HepG2 (cell line): ENCODE measurements at regions not wholly inside any gene's neighbourhood (a gene's known extent, or its start where the extent isn't known, plus 50 kb on each side); places are given as distances from the start of the nearest gene placed in this dataset.

Experiments used
- ATAC-seq: fragments of 200-7000 bp; cut with Tn5 transposase; 3 replicates; pipeline ENCODE4 v1.9.1; 2020; ENCODE audit warnings: mild to moderate bottlenecking, moderate library complexity
- BruUV-seq: library from RNA; stranded (reverse); fragments of 400-500 nt; replicated peaks from 2 replicates; lab custom pipeline; 2021; lab: Mats Ljungman, UMichigan
- CTCF ChIA-PET: fragments of 300-600 bp; formaldehyde crosslinking; extraction: SDS; loops from one replicate; lab custom pipeline; 2021; ENCODE audit warnings: low total read pairs, inconsistent platforms, low intra/inter-chr PET ratio; lab: Yijun Ruan, JAX
- POLR2A ChIA-PET: fragments of 350-600 bp; sonication (Branson Sonifier 250); formaldehyde crosslinking; loops from one replicate; lab custom pipeline; 2020; ENCODE audit warnings: antibody characterized with exemption, inconsistent platforms; lab: Yijun Ruan, JAX
- DNase-seq: peaks from one replicate; pipeline ENCODE4 v3.0.0-alpha.2; 2015; ENCODE audit warnings: low spot score
- FAIRE-seq: peaks from 3 replicates; lab custom pipeline; 2011; peaks lifted over from hg19 to GRCh38; lab: Jason Lieb, UNC
- H2AFZ ChIP-seq: one replicate; pipeline ENCODE4 v1.6.1; 2011; ENCODE audit warnings: low read length, inconsistent platforms
- H3K27ac ChIP-seq: fragments of 300-600 bp; 3 replicates; pipeline ENCODE4 v1.8.0; 2011; ENCODE audit warnings: mixed run types, mild to moderate bottlenecking, mixed read lengths, low read length, inconsistent platforms; ENCODE audit not compliant: insufficient read depth; ENCODE audit errors: extremely low read length
- H3K27me3 ChIP-seq, 2 experiments: fragments of 200-600 bp in 1 of 2; 2 replicates in 1 of 2; 3 replicates in 1 of 2; pipeline versions ENCODE4 v1.6.0 to v1.8.0; 2011; ENCODE audit warnings: low read length in 2 of 2, mild to moderate bottlenecking in 2 of 2, moderate library complexity in 2 of 2, inconsistent platforms in 1 of 2; ENCODE audit not compliant: insufficient read depth in 2 of 2, control insufficient read depth in 1 of 2
- H3K36me3 ChIP-seq, 2 experiments: fragments of 200-600 bp in 1 of 2; replicated peaks in 1 of 2; 2 replicates in 1 of 2; 3 replicates in 1 of 2; pipeline versions ENCODE4 v1.5.1 to v1.8.0; 2011; ENCODE audit warnings: low read length in 2 of 2, inconsistent platforms in 1 of 2; ENCODE audit not compliant: insufficient read depth in 2 of 2, control insufficient read depth in 1 of 2
- H3K4me1 ChIP-seq: 2 replicates; pipeline ENCODE4 v1.5.1; 2012; ENCODE audit warnings: low read length, inconsistent platforms; ENCODE audit not compliant: insufficient read depth
- H3K4me2 ChIP-seq: 2 replicates; pipeline ENCODE4 v1.6.0; 2011; ENCODE audit warnings: low read depth, low read length, inconsistent platforms
- H3K4me3 ChIP-seq, 3 experiments: fragments of 200-600 bp in 1 of 3; sonication (generic), shearing (Covaris generic) in 1 of 3; replicated peaks in 1 of 3; 2 replicates each; pipeline ENCODE4 v1.5.1; 2011 to 2016; ENCODE audit warnings: low read length in 3 of 3, inconsistent platforms in 2 of 3, low read depth in 2 of 3, mild to moderate bottlenecking in 2 of 3, control low read depth in 1 of 3, mixed read lengths in 1 of 3; ENCODE audit not compliant: insufficient read depth in 1 of 3
- H3K79me2 ChIP-seq: one replicate; pipeline ENCODE4 v1.6.1; 2011; ENCODE audit warnings: low read length, inconsistent platforms; ENCODE audit not compliant: insufficient read depth
- H3K9ac ChIP-seq: 2 replicates; pipeline ENCODE4 v1.6.0; 2011; ENCODE audit warnings: mild to moderate bottlenecking, low read depth, low read length, inconsistent platforms; ENCODE audit not compliant: insufficient read depth
- H3K9me3 ChIP-seq: 2 replicates; pipeline ENCODE4 v1.5.1; 2012; ENCODE audit warnings: mild to moderate bottlenecking, low read length
- H4K20me1 ChIP-seq: 2 replicates; pipeline ENCODE4 v1.6.0; 2011; ENCODE audit warnings: inconsistent platforms, mild to moderate bottlenecking, low read length, moderate library complexity; ENCODE audit not compliant: insufficient read depth
- HOXA5 ChIP-seq: sonication (generic); formaldehyde crosslinking; IDR thresholded peaks from 2 replicates; pipeline ENCODE4 v1.4.0; 2020; ENCODE audit warnings: missing genetic modification reagents
- KDM2A ChIP-seq: sonication (generic); formaldehyde crosslinking; IDR thresholded peaks from 2 replicates; pipeline ENCODE4 v1.4.0; 2020; ENCODE audit warnings: low read depth, missing genetic modification reagents, borderline replicate concordance
- NFKB2 ChIP-seq: sonication (generic); formaldehyde crosslinking; IDR thresholded peaks from 2 replicates; pipeline ENCODE4 v1.4.0; 2020; ENCODE audit warnings: missing genetic modification reagents, borderline replicate concordance
- ZNF382 ChIP-seq: sonication (generic); formaldehyde crosslinking; IDR thresholded peaks from 2 replicates; pipeline ENCODE4 v1.5.0; 2020; ENCODE audit warnings: missing genetic modification reagents, mild to moderate bottlenecking, borderline replicate concordance
- WGBS: methylation state at CpG from one replicate; pipeline ENCODE4 v1.1.6; 2017; ENCODE audit warnings: low lambda C conversion rate; 5-methylcytosine and 5-hydroxymethylcytosine counted together
- in situ Hi-C: cut with HindIII; loops from 2 replicates; pipeline ENCODE4 v1.10.0; 2017; ENCODE audit warnings: low pct_unique_long_range_greater_than_20kb; ENCODE audit not compliant: extremely low pct_ligation_motif_present
- intact Hi-C: fragments of 100-400 bp; cut with micrococcal nuclease; formaldehyde crosslinking; loops from one replicate; pipeline ENCODE4 v1.10.0; 2022; ENCODE audit not compliant: unreplicated experiment
- TF ChIP-seq, protein P1 (sequence below): sonication (generic); formaldehyde crosslinking; IDR thresholded peaks from 2 replicates; pipeline ENCODE4 v1.5.0; 2020; ENCODE audit warnings: mild to moderate bottlenecking, missing genetic modification reagents, borderline replicate concordance
- TF ChIP-seq, protein P2 (sequence below): sonication (generic); formaldehyde crosslinking; IDR thresholded peaks from 2 replicates; pipeline ENCODE4 v1.9.0; 2021; ENCODE audit warnings: missing genetic modification reagents, mild to moderate bottlenecking, borderline replicate concordance

DNA sequence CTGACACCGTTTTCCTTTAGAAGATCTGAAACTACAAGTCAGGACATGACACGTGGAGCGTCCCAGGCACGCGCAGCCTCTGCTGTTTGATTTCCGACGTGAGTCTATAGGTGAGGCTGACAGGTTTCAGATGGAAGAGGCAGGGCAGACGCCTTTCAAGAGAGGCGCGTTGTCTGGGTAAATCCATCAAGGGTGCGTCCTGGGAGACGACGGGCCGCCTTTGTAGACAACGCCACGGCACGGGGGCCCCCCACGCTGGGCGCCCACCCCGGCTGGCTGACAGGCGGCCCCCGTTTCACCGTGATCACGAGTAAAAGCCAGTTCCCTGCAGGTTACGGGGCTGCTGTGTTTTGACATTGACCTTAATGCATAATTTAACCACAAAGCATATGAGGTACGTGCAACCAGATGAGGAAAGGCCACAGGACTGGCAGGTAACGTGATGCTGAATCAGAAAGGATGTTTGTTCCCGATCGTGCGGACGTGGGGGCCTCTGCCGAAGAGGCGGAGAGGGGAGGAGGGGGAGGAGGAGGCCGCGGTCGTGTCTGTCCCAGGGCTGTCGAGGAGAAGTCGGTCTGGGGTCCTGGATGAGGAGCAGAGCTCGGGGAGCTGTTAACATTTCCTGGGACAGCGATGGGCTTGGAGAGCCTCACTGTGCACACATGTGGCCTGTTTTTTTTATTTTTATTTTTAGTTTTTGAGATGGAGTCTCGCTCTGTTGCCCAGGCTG is 51.1 kb upstream of the PPP2R3B start:
- POLR2A ChIA-PET: no interaction called here
- Histone ChIP-seq H4K20me1 (no peaks in the 10 kb centered on the region), H3K27ac (no peak overlapping the region), H3K4me1 (no peaks in the 10 kb centered on the region), H3K27me3 (peaks cover 3 to 9% of the 10 kb centered on the region in 2 experiments; a peak in 1 of 5 replicates), H3K4me3 (no peak overlapping the region), H3K79me2 (no peaks in the 10 kb centered on the region), H3K36me3 (no peaks in the 10 kb centered on the region), H3K9ac (no peak overlapping the region), H2AFZ (no peak overlapping the region), H3K4me2 (no peak overlapping the region), H3K9me3 (no peaks in the 10 kb centered on the region)
- CTCF ChIA-PET: no interaction called here
- intact Hi-C loops: no loop called here
- in situ Hi-C loops: no loop called here
- FAIRE-seq (no peak), DNase-seq (no peak), ATAC-seq (no peak)
- WGBS: 46% methylated on average over 34 of the region's 41 CpGs
- BruUV-seq: no TSS peak
- TF ChIP-seq NFKB2 (no peak), KDM2A (CRISPR knock-in tag) (no peak), ZNF382 (CRISPR knock-in tag) (no peak), HOXA5 (CRISPR knock-in tag) (no peak)
- TF ChIP-seq, protein P1, sequence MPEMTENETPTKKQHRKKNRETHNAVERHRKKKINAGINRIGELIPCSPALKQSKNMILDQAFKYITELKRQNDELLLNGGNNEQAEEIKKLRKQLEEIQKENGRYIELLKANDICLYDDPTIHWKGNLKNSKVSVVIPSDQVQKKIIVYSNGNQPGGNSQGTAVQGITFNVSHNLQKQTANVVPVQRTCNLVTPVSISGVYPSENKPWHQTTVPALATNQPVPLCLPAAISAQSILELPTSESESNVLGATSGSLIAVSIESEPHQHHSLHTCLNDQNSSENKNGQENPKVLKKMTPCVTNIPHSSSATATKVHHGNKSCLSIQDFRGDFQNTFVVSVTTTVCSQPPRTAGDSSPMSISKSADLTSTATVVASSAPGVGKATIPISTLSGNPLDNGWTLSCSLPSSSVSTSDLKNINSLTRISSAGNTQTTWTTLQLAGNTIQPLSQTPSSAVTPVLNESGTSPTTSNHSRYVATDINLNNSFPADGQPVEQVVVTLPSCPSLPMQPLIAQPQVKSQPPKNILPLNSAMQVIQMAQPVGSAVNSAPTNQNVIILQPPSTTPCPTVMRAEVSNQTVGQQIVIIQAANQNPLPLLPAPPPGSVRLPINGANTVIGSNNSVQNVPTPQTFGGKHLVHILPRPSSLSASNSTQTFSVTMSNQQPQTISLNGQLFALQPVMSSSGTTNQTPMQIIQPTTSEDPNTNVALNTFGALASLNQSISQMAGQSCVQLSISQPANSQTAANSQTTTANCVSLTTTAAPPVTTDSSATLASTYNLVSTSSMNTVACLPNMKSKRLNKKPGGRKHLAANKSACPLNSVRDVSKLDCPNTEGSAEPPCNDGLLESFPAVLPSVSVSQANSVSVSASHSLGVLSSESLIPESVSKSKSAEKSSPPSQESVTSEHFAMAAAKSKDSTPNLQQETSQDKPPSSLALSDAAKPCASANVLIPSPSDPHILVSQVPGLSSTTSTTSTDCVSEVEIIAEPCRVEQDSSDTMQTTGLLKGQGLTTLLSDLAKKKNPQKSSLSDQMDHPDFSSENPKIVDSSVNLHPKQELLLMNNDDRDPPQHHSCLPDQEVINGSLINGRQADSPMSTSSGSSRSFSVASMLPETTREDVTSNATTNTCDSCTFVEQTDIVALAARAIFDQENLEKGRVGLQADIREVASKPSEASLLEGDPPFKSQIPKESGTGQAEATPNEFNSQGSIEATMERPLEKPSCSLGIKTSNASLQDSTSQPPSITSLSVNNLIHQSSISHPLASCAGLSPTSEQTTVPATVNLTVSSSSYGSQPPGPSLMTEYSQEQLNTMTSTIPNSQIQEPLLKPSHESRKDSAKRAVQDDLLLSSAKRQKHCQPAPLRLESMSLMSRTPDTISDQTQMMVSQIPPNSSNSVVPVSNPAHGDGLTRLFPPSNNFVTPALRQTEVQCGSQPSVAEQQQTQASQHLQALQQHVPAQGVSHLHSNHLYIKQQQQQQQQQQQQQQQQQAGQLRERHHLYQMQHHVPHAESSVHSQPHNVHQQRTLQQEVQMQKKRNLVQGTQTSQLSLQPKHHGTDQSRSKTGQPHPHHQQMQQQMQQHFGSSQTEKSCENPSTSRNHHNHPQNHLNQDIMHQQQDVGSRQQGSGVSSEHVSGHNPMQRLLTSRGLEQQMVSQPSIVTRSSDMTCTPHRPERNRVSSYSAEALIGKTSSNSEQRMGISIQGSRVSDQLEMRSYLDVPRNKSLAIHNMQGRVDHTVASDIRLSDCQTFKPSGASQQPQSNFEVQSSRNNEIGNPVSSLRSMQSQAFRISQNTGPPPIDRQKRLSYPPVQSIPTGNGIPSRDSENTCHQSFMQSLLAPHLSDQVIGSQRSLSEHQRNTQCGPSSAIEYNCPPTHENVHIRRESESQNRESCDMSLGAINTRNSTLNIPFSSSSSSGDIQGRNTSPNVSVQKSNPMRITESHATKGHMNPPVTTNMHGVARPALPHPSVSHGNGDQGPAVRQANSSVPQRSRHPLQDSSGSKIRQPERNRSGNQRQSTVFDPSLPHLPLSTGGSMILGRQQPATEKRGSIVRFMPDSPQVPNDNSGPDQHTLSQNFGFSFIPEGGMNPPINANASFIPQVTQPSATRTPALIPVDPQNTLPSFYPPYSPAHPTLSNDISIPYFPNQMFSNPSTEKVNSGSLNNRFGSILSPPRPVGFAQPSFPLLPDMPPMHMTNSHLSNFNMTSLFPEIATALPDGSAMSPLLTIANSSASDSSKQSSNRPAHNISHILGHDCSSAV (CRISPR knock-in tag): no peak
- TF ChIP-seq, protein P2, sequence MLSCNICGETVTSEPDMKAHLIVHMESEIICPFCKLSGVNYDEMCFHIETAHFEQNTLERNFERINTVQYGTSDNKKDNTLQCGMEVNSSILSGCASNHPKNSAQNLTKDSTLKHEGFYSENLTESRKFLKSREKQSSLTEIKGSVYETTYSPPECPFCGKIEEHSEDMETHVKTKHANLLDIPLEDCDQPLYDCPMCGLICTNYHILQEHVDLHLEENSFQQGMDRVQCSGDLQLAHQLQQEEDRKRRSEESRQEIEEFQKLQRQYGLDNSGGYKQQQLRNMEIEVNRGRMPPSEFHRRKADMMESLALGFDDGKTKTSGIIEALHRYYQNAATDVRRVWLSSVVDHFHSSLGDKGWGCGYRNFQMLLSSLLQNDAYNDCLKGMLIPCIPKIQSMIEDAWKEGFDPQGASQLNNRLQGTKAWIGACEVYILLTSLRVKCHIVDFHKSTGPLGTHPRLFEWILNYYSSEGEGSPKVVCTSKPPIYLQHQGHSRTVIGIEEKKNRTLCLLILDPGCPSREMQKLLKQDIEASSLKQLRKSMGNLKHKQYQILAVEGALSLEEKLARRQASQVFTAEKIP (CRISPR knock-in tag): no peak
